DOHH2 (cell line): ENCODE measurements at regions not wholly inside any gene's neighbourhood (a gene's known extent, or its start where the extent isn't known, plus 50 kb on each side); places are given as distances from the start of the nearest gene placed in this dataset.

ENCODE experiments used
- H3F3A ChIP-seq: fragments of 200-600 bp; sonication (generic), shearing (Covaris generic); 2 replicates; pipeline ENCODE4 v1.6.0; 2016; ENCODE audit warnings: antibody characterized with exemption, mild to moderate bottlenecking; ENCODE audit not compliant: control insufficient read depth, insufficient read depth
- H3K27ac ChIP-seq: fragments of 200-600 bp; sonication (generic); 2 replicates; pipeline ENCODE4 v1.5.1; 2014; ENCODE audit warnings: low read depth, mild to moderate bottlenecking, low read length, moderate library complexity
- H3K27me3 ChIP-seq: fragments of 200-600 bp; sonication (generic); 2 replicates; pipeline ENCODE4 v1.6.1; 2014; ENCODE audit warnings: mild to moderate bottlenecking, low read length, mixed read lengths; ENCODE audit not compliant: control insufficient read depth
- H3K36me3 ChIP-seq: fragments of 200-600 bp; sonication (generic); 2 replicates; pipeline ENCODE4 v1.6.1; 2014; ENCODE audit warnings: mild to moderate bottlenecking, low read length, moderate library complexity, mixed read lengths; ENCODE audit not compliant: control insufficient read depth
- H3K4me1 ChIP-seq: fragments of 200-600 bp; sonication (generic); 2 replicates; pipeline ENCODE4 v1.6.1; 2014; ENCODE audit warnings: mild to moderate bottlenecking, low read length, mixed read lengths; ENCODE audit not compliant: control insufficient read depth
- H3K4me2 ChIP-seq: fragments of 200-600 bp; sonication (generic); 2 replicates; pipeline ENCODE4 v1.6.0; 2014; ENCODE audit warnings: mild to moderate bottlenecking, low read length, moderate library complexity
- H3K4me3 ChIP-seq: fragments of 200-600 bp; sonication (generic); 2 replicates; pipeline ENCODE4 v1.5.1; 2014; ENCODE audit warnings: mild to moderate bottlenecking, low read length, mixed read lengths
- H3K79me2 ChIP-seq: fragments of 200-600 bp; sonication (generic); 2 replicates; pipeline ENCODE4 v1.6.1; 2014; ENCODE audit warnings: mild to moderate bottlenecking, low read length, mixed read lengths; ENCODE audit not compliant: control insufficient read depth
- H3K9me2 ChIP-seq: fragments of 200-600 bp; sonication (generic); replicated peaks from 2 replicates; pipeline ENCODE4 v1.6.1; 2014; ENCODE audit warnings: mild to moderate bottlenecking, low read length, mixed read lengths; ENCODE audit not compliant: control insufficient read depth
- H3K9me3 ChIP-seq: fragments of 200-600 bp; sonication (generic); 2 replicates; pipeline ENCODE4 v1.6.1; 2014; ENCODE audit warnings: antibody characterized with exemption, low read length, mixed read lengths; ENCODE audit not compliant: control insufficient read depth, insufficient read depth
- H4K20me1 ChIP-seq: fragments of 200-600 bp; sonication (generic); 2 replicates; pipeline ENCODE4 v1.6.0; 2014; ENCODE audit warnings: low read depth, mild to moderate bottlenecking, antibody characterized with exemption, low read length, moderate library complexity; ENCODE audit not compliant: control insufficient read depth, insufficient read depth
- CTCF ChIP-seq: fragments of 200-600 bp; sonication (generic); IDR thresholded peaks from one replicate; pipeline ENCODE4 v1.5.1; 2014; ENCODE audit warnings: antibody characterized with exemption, mild to moderate bottlenecking, low read depth, low read length; ENCODE audit not compliant: poor library complexity, severe bottlenecking
- EZH2phosphoT487 ChIP-seq: fragments of 200-600 bp; sonication (generic); IDR thresholded peaks from 2 replicates; pipeline ENCODE4 v1.6.1; 2017; ENCODE audit warnings: borderline replicate concordance, mild to moderate bottlenecking, antibody characterized with exemption, low read length, moderate library complexity, mixed read lengths

- Histone ChIP-seq H3K27me3 (no peaks in the 10 kb centered on the region), H4K20me1 (no peaks in the 10 kb centered on the region), H3K9me2 (no peaks in the 10 kb centered on the region), H3K27ac (no peak overlapping the region), H3K9me3 (no peaks in the 10 kb centered on the region), H3K79me2 (no peaks in the 10 kb centered on the region), H3K4me2 (no peak overlapping the region), H3K4me3 (no peak overlapping the region), H3K4me1 (no peaks in the 10 kb centered on the region), H3F3A (no peaks in the 10 kb centered on the region), H3K36me3 (no peaks in the 10 kb centered on the region)
- TF ChIP-seq CTCF (no peak), EZH2phosphoT487 (no peak)
Measured at GRCh38 chr3:80676866-80677265, 909.1 kb upstream of the ROBO1 start.

- Histone ChIP-seq H3K27me3 (no peaks in the 10 kb centered on the region), H3K4me1 (no peaks in the 10 kb centered on the region), H4K20me1 (no peaks in the 10 kb centered on the region), H3K27ac (no peak overlapping the region), H3K4me3 (no peak overlapping the region), H3F3A (no peaks in the 10 kb centered on the region), H3K9me2 (no peaks in the 10 kb centered on the region), H3K4me2 (no peak overlapping the region), H3K36me3 (no peaks in the 10 kb centered on the region), H3K9me3 (no peaks in the 10 kb centered on the region), H3K79me2 (no peaks in the 10 kb centered on the region)
- TF ChIP-seq CTCF = no peak
- TF ChIP-seq EZH2phosphoT487 = no peak
Measured at GRCh38 chr3:80676261-80676660, 908.5 kb upstream of the ROBO1 start.

GRCh38 chr3:80675790-80676189 is 908.0 kb upstream of the ROBO1 start:
- Histone ChIP-seq H3K27ac (no peak overlapping the region), H3K9me2 (no peaks in the 10 kb centered on the region), H3K27me3 (no peaks in the 10 kb centered on the region), H3K36me3 (no peaks in the 10 kb centered on the region), H3K4me2 (no peak overlapping the region), H3K9me3 (no peaks in the 10 kb centered on the region), H3K4me1 (no peaks in the 10 kb centered on the region), H3K4me3 (no peak overlapping the region), H4K20me1 (no peaks in the 10 kb centered on the region), H3F3A (no peaks in the 10 kb centered on the region), H3K79me2 (no peaks in the 10 kb centered on the region)
- TF ChIP-seq CTCF (no peak), EZH2phosphoT487 (no peak)
